Fibroblast of villous mesenchyme (primary cell): ENCODE measurements at regions not wholly inside any gene's neighbourhood (a gene's known extent, or its start where the extent isn't known, plus 50 kb on each side); places are given as distances from the start of the nearest gene placed in this dataset.

Source experiments
- DNase-seq: peaks from one replicate; pipeline ENCODE4 v3.0.0-alpha.2; 2010; ENCODE audit warnings: low read depth
- H3K4me3 ChIP-seq: 2 replicates; pipeline ENCODE4 v1.5.1; 2011; ENCODE audit warnings: low read depth, mild to moderate bottlenecking, low read length
- CTCF ChIP-seq: IDR thresholded peaks from 2 replicates; pipeline ENCODE4 v1.5.1; 2012; ENCODE audit warnings: low read depth, mild to moderate bottlenecking, low read length; ENCODE audit not compliant: insufficient read depth

GRCh38 chr9:16986556-16986955 lies 116.1 kb upstream of the BNC2 start:
- no peak overlapping the region for H3K4me3 ChIP-seq
- no peak for TF ChIP-seq CTCF
- DNase-seq = no peak

GRCh38 chr9:16985559-16986348 lies 115.3 kb upstream of the BNC2 start:
- TF ChIP-seq CTCF = no peak
- H3K4me3 ChIP-seq = no peak overlapping the region

GRCh38 chr9:16982780-16983310 lies 112.4 kb upstream of the BNC2 start:
- no peak for TF ChIP-seq CTCF
- H3K4me3 ChIP-seq = no peak overlapping the region
- no peak for DNase-seq

More at GRCh38 chr9:16985559-16986348, 115.3 kb upstream of the BNC2 start:
- no peak for DNase-seq

GRCh38 chr9:16976427-16976826 lies 106.0 kb upstream of the BNC2 start:
- TF ChIP-seq CTCF = no peak
- no peak overlapping the region for H3K4me3 ChIP-seq
- no peak for DNase-seq

- no peak overlapping the region for H3K4me3 ChIP-seq
- DNase-seq = peak; percentile 25
- no peak for TF ChIP-seq CTCF
These were observed 104.0 kb upstream of the BNC2 start for GRCh38 chr9:16974436-16974835.

- no peak for TF ChIP-seq CTCF
- H3K4me3 ChIP-seq = no peak overlapping the region
- DNase-seq = no peak
These were observed 99.9 kb upstream of the BNC2 start for GRCh38 chr9:16970321-16970720.
